ENCODE measurements at regions not wholly inside any gene's neighbourhood (a gene's known extent, or its start where the extent isn't known, plus 50 kb on each side); places are given as distances from the start of the nearest gene placed in this dataset.

DNA sequence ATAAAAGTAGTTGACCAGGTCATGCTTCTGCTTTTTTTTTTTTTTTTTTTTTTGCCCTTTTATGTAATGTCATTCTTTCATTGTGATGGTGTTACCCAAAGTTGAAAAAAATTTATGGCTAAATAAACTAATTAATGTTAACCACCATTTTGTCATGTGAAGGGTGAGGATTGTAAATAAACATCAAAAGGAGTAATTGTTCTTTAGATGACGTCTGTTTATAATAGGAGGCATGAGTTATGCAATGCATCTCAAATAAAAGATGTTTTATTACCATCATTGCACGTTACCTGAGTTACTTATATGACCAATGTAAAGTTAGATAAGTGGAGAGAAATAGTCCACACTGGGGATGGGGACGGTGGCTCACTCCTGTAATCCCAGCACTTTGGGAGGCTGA, 349.9 kb upstream of the PDE3A start:
- Histone ChIP-seq H3K27me3 (ENCODE audit: low read depth) (no peaks in the 10 kb centered on the region), H3K27ac (replicated peaks) (no peak overlapping the region), H3K36me3 (no peaks in the 10 kb centered on the region), H3K9me3 (replicated peaks) (no peaks in the 10 kb centered on the region), H3K4me3 (no peak overlapping the region), H3K4me1 (no peaks in the 10 kb centered on the region)
- intact Hi-C loops (cut with micrococcal nuclease): no loop called here
- DNase-seq: no peak
- TF ChIP-seq, protein P1, sequence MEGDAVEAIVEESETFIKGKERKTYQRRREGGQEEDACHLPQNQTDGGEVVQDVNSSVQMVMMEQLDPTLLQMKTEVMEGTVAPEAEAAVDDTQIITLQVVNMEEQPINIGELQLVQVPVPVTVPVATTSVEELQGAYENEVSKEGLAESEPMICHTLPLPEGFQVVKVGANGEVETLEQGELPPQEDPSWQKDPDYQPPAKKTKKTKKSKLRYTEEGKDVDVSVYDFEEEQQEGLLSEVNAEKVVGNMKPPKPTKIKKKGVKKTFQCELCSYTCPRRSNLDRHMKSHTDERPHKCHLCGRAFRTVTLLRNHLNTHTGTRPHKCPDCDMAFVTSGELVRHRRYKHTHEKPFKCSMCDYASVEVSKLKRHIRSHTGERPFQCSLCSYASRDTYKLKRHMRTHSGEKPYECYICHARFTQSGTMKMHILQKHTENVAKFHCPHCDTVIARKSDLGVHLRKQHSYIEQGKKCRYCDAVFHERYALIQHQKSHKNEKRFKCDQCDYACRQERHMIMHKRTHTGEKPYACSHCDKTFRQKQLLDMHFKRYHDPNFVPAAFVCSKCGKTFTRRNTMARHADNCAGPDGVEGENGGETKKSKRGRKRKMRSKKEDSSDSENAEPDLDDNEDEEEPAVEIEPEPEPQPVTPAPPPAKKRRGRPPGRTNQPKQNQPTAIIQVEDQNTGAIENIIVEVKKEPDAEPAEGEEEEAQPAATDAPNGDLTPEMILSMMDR (IDR thresholded peaks at IDR 0.05; ENCODE audit: borderline replicate concordance): no peak

DNA sequence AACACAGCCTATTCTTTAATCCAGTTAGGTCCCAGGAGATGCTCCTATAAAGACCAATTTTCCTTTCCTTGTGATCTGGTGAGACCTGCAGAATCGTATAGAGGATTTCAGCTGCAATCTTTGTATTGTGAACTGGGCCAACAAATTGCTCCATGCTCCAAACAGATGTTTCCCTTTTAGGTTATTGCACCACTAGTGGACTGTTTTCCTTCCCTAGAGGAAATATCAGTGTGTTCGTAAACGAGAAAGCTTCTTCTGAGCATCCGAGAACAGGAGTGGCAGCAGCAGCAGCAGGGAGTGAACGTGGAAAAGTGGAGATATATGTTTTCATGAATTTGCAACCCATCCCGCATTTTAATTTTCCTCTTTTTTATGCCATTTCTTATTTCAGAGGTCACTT, 344.1 kb upstream of the PDE3A start:
- TF ChIP-seq, protein P1 (IDR thresholded peaks at IDR 0.05; ENCODE audit: borderline replicate concordance): no peak
- no peak overlapping the region for H3K4me3 ChIP-seq
- no peaks in the 10 kb centered on the region for H3K27me3 ChIP-seq (ENCODE audit: low read depth)
- no peaks in the 10 kb centered on the region for H3K4me1 ChIP-seq
- no peak for DNase-seq
- no peaks in the 10 kb centered on the region for H3K36me3 ChIP-seq
- intact Hi-C loops (cut with micrococcal nuclease): no loop called here
- H3K27ac ChIP-seq (replicated peaks): peak overlapping the region; percentile 37
- H3K9me3 ChIP-seq (replicated peaks): no peaks in the 10 kb centered on the region

DNA sequence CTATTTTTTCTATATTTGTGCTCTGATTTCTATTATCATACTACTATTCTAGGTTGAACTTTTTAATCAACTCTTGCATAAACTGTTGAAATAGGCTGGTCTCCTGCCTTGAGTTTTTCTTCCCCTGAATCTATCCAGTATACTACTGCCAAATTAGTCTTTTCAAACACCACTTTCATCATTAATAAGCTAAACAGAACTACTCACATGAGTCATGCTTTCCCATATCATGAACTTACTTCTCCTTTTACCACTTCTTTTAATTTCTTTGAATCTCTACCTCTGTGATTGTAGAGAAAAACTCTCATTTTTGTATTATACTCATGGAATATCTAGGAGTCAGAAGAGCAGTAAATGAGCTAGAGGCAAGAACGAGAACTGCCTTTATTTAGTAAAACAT, 340.3 kb upstream of the PDE3A start:
- Histone ChIP-seq H3K36me3 (no peaks in the 10 kb centered on the region), H3K9me3 (replicated peaks) (no peaks in the 10 kb centered on the region), H3K4me1 (peaks cover 9% of the 10 kb centered on the region), H3K27me3 (ENCODE audit: low read depth) (no peaks in the 10 kb centered on the region), H3K27ac (replicated peaks) (no peak overlapping the region), H3K4me3 (no peak overlapping the region)
- TF ChIP-seq, protein P1 (IDR thresholded peaks at IDR 0.05; ENCODE audit: borderline replicate concordance): no peak
- intact Hi-C loops (cut with micrococcal nuclease): no loop called here
- DNase-seq: no peak

DNA sequence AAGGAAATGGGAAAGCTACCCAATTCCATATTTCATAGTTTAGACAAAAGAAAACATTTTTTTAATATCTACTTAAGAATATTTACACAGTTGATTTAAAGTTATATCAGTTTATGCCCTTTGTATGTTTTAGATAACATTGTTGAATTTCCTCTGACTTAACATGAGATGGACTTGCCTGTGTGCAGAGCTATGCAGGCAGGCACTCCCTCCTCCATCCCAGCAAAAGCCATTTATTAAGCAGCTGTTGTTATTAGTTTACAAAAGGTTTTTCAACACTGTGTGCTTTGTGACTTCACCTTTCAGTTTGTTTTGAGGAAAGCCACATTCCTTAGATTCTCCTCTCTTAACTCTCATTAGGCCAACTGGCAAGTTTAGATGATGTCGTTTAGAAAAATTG, 337.5 kb upstream of the PDE3A start:
- Histone ChIP-seq H3K36me3 (no peaks in the 10 kb centered on the region), H3K27ac (replicated peaks) (no peak overlapping the region), H3K4me1 (peaks cover 9% of the 10 kb centered on the region), H3K27me3 (ENCODE audit: low read depth) (no peaks in the 10 kb centered on the region), H3K9me3 (replicated peaks) (no peaks in the 10 kb centered on the region), H3K4me3 (no peak overlapping the region)
- TF ChIP-seq, protein P1 (IDR thresholded peaks at IDR 0.05; ENCODE audit: borderline replicate concordance): no peak
- no peak for DNase-seq
- intact Hi-C loops (cut with micrococcal nuclease): no loop called here

DNA sequence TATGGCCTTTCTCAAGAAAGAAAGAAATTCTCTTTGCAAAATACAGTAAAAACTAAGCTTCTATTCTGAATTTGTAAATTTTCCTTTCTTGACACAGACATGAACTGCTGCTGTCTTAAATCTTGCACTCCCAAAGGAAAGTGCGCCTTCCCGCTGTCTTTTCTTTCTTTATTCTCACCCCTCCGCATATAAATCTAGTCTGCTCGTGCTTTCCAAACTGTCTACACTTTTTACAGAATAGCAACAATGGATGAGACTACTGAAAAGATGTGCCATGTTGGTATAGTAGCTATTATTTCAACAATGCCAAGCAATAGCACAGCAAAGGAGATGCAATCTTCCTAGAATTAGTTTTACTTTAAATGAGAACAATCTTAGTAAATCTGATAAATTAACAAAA, 328.8 kb upstream of the PDE3A start:
- Histone ChIP-seq H3K4me1 (peaks cover 10% of the 10 kb centered on the region), H3K27me3 (ENCODE audit: low read depth) (no peaks in the 10 kb centered on the region), H3K4me3 (peak overlapping the region; percentile 57), H3K9me3 (replicated peaks) (no peaks in the 10 kb centered on the region), H3K27ac (replicated peaks) (peak overlapping the region; percentile 77), H3K36me3 (no peaks in the 10 kb centered on the region)
- DNase-seq: no peak
- TF ChIP-seq, protein P1 (IDR thresholded peaks at IDR 0.05; ENCODE audit: borderline replicate concordance): no peak
- intact Hi-C loops (cut with micrococcal nuclease): no loop called here

GRCh38 chr12:20040184-20040583, 328.2 kb upstream of the PDE3A start:
- TF ChIP-seq, protein P1 (IDR thresholded peaks at IDR 0.05; ENCODE audit: borderline replicate concordance): no peak
- Histone ChIP-seq H3K4me1 (peaks cover 10% of the 10 kb centered on the region), H3K9me3 (replicated peaks) (no peaks in the 10 kb centered on the region), H3K27ac (replicated peaks) (peak overlapping the region; percentile 77), H3K4me3 (peak overlapping the region; percentile 57), H3K36me3 (no peaks in the 10 kb centered on the region), H3K27me3 (ENCODE audit: low read depth) (no peaks in the 10 kb centered on the region)
- DNase-seq: no peak
- intact Hi-C loops (cut with micrococcal nuclease): no loop called here

All from left ventricle myocardium inferior (tissue), 1 donor.